Hepatocyte (in vitro differentiated cells): ENCODE measurements at regions not wholly inside any gene's neighbourhood (a gene's known extent, or its start where the extent isn't known, plus 50 kb on each side); places are given as distances from the start of the nearest gene placed in this dataset.

Experiments used
- DNase-seq: peaks from one replicate; pipeline ENCODE4 v3.0.0-alpha.2; 2016; ENCODE audit warnings: low spot score
- H2AFZ ChIP-seq: fragments of 200-600 bp; sonication (generic); 2 replicates; pipeline ENCODE4 v1.6.0; 2016; ENCODE audit warnings: antibody characterized with exemption, mild to moderate bottlenecking
- H3K27ac ChIP-seq: fragments of 200-600 bp; sonication (generic); 2 replicates; pipeline ENCODE4 v1.5.1; 2016; ENCODE audit warnings: mild to moderate bottlenecking
- H3K27me3 ChIP-seq: fragments of 200-600 bp; sonication (generic); 2 replicates; pipeline ENCODE4 v1.6.1; 2016
- H3K36me3 ChIP-seq: fragments of 200-600 bp; sonication (generic); replicated peaks from 2 replicates; pipeline ENCODE4 v1.5.1; 2016; ENCODE audit warnings: low read depth; ENCODE audit not compliant: insufficient read depth
- H3K4me1 ChIP-seq: fragments of 200-600 bp; sonication (generic); 2 replicates; pipeline ENCODE4 v1.5.1; 2016; ENCODE audit warnings: mild to moderate bottlenecking, moderate library complexity; ENCODE audit not compliant: insufficient read depth
- H3K4me2 ChIP-seq: fragments of 200-600 bp; sonication (generic); 2 replicates; pipeline ENCODE4 v1.6.0; 2016
- H3K4me3 ChIP-seq: fragments of 200-600 bp; sonication (generic); 2 replicates; pipeline ENCODE4 v1.5.1; 2016; ENCODE audit warnings: mild to moderate bottlenecking
- H3K79me2 ChIP-seq: fragments of 200-600 bp; sonication (generic); 2 replicates; pipeline ENCODE4 v1.6.0; 2017; ENCODE audit warnings: mild to moderate bottlenecking
- H3K9me2 ChIP-seq: fragments of 200-600 bp; sonication (generic); replicated peaks from 2 replicates; pipeline ENCODE4 v1.6.0; 2017; ENCODE audit warnings: mild to moderate bottlenecking; ENCODE audit not compliant: insufficient read depth
- H3K9me3 ChIP-seq: fragments of 200-600 bp; sonication (generic); 2 replicates; pipeline ENCODE4 v1.5.1; 2016; ENCODE audit warnings: low read depth, mild to moderate bottlenecking
- H4K20me1 ChIP-seq: fragments of 200-600 bp; sonication (generic); 2 replicates; pipeline ENCODE4 v1.6.0; 2016; ENCODE audit warnings: mild to moderate bottlenecking; ENCODE audit not compliant: insufficient read depth, poor library complexity, severe bottlenecking
- EZH2 ChIP-seq: fragments of 200-600 bp; sonication (generic); IDR thresholded peaks from 2 replicates; pipeline ENCODE4 v1.6.1; 2016; ENCODE audit warnings: antibody characterized with exemption, mild to moderate bottlenecking, borderline replicate concordance
- EZH2phosphoT487 ChIP-seq: fragments of 200-600 bp; sonication (generic); IDR thresholded peaks from one replicate; pipeline ENCODE4 v1.6.1; 2018; ENCODE audit warnings: antibody characterized with exemption, mild to moderate bottlenecking, low read depth, moderate library complexity; ENCODE audit not compliant: unreplicated experiment, severe bottlenecking
- WGBS: methylation state at CpG from one replicate; pipeline ENCODE4 v1.1.6; 2016; ENCODE audit warnings: low lambda C conversion rate; ENCODE audit errors: missing lambda C conversion rate; 5-methylcytosine and 5-hydroxymethylcytosine counted together
- TF ChIP-seq, protein P1 (sequence below): fragments of 200-600 bp; sonication (generic); IDR thresholded peaks from 2 replicates; pipeline ENCODE4 v1.5.1; 2016; ENCODE audit warnings: antibody characterized with exemption, mild to moderate bottlenecking; ENCODE audit not compliant: poor library complexity

- Histone ChIP-seq H3K79me2 (no peaks in the 10 kb centered on the region), H3K27me3 (no peaks in the 10 kb centered on the region), H3K4me1 (peaks cover 15% of the 10 kb centered on the region), H3K4me2 (no peak overlapping the region), H3K27ac (no peak overlapping the region), H4K20me1 (no peaks in the 10 kb centered on the region), H3K36me3 (no peaks in the 10 kb centered on the region), H2AFZ (no peak overlapping the region), H3K9me3 (no peaks in the 10 kb centered on the region), H3K9me2 (no peaks in the 10 kb centered on the region), H3K4me3 (no peak overlapping the region)
- TF ChIP-seq, protein P1, sequence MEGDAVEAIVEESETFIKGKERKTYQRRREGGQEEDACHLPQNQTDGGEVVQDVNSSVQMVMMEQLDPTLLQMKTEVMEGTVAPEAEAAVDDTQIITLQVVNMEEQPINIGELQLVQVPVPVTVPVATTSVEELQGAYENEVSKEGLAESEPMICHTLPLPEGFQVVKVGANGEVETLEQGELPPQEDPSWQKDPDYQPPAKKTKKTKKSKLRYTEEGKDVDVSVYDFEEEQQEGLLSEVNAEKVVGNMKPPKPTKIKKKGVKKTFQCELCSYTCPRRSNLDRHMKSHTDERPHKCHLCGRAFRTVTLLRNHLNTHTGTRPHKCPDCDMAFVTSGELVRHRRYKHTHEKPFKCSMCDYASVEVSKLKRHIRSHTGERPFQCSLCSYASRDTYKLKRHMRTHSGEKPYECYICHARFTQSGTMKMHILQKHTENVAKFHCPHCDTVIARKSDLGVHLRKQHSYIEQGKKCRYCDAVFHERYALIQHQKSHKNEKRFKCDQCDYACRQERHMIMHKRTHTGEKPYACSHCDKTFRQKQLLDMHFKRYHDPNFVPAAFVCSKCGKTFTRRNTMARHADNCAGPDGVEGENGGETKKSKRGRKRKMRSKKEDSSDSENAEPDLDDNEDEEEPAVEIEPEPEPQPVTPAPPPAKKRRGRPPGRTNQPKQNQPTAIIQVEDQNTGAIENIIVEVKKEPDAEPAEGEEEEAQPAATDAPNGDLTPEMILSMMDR: no peak
- TF ChIP-seq EZH2phosphoT487: no peak
- TF ChIP-seq EZH2: no peak
- DNase-seq: no peak
- 53% methylated on average over 2 of the region's 2 CpGs for WGBS
These were observed 172.1 kb downstream of the GXYLT1 start for GRCh38 chr12:41972598-41972997.

DNA sequence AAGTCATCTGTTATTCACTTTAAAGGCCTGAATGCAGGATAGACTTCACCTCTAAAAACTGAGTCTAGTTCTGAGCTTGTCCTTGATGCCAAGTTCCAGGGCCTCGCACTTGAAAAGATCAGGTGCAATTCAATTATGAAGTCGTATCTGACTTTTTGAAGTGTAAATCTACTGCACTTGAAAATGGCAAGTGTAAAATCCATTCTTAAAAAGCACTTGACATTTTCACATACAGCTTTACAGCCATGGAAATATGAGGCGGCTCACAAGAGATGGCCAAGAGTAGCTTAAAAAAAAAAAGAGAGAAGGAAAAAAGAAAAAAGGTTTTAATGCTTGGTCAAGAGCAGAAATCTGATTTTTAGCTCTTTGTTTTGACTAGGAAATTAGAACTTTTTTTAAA, 172.5 kb downstream of the GXYLT1 start:
- 43% methylated on average over 3 of the region's 3 CpGs for WGBS
- H3K9me2 ChIP-seq: no peaks in the 10 kb centered on the region
- H4K20me1 ChIP-seq: no peaks in the 10 kb centered on the region
- no peaks in the 10 kb centered on the region for H3K79me2 ChIP-seq
- peak overlapping the region; percentile 6 for H3K27ac ChIP-seq
- no peak for DNase-seq
- H3K4me1 ChIP-seq: peaks cover 19% of the 10 kb centered on the region
- H3K4me3 ChIP-seq: no peak overlapping the region
- no peak overlapping the region for H2AFZ ChIP-seq
- TF ChIP-seq, protein P1: no peak
- TF ChIP-seq EZH2 (no peak), EZH2phosphoT487 (no peak)
- H3K9me3 ChIP-seq: no peaks in the 10 kb centered on the region
- no peak overlapping the region for H3K4me2 ChIP-seq
- no peaks in the 10 kb centered on the region for H3K27me3 ChIP-seq
- H3K36me3 ChIP-seq: no peaks in the 10 kb centered on the region

DNA sequence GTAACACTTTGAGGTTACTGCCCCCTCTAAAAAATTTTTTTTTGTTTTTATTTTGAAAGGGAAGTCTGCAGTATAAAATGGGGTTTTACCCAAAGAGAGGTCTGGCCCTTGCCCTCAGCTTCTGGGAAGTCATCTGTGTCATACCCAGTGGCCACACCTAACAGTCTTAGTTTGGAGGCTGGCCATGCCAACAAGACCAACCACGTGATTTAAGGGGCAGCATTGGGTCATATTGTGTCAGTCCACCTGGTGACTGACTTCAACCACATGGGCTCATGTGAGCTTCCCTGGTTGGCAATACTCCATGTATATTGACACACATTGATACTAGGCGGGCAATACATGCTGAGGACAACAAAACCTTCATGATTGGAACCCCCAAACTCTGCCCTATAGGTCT, 173.9 kb downstream of the GXYLT1 start:
- H3K9me2 ChIP-seq: no peaks in the 10 kb centered on the region
- no peak overlapping the region for H2AFZ ChIP-seq
- 93% methylated on average over 2 of the region's 2 CpGs for WGBS
- H3K4me2 ChIP-seq: no peak overlapping the region
- no peaks in the 10 kb centered on the region for H3K9me3 ChIP-seq
- H4K20me1 ChIP-seq: no peaks in the 10 kb centered on the region
- no peaks in the 10 kb centered on the region for H3K27me3 ChIP-seq
- no peak overlapping the region for H3K4me3 ChIP-seq
- no peak overlapping the region for H3K27ac ChIP-seq
- no peaks in the 10 kb centered on the region for H3K36me3 ChIP-seq
- H3K4me1 ChIP-seq: peaks cover 22% of the 10 kb centered on the region
- no peaks in the 10 kb centered on the region for H3K79me2 ChIP-seq
- no peak for DNase-seq
- TF ChIP-seq, protein P1: no peak
- TF ChIP-seq EZH2: no peak
- TF ChIP-seq EZH2phosphoT487: no peak

GRCh38 chr12:41968599-41968998, 176.1 kb downstream of the GXYLT1 start:
- TF ChIP-seq EZH2phosphoT487 (no peak), EZH2 (no peak)

More at GRCh38 chr12:41968599-41968998, 176.1 kb downstream of the GXYLT1 start:
- H3K4me2 ChIP-seq: peak overlapping the region; percentile 56
- H3K9me2 ChIP-seq: no peaks in the 10 kb centered on the region
- no peak overlapping the region for H3K27ac ChIP-seq
- no peaks in the 10 kb centered on the region for H3K36me3 ChIP-seq
- H3K9me3 ChIP-seq: no peaks in the 10 kb centered on the region
- no peak for DNase-seq
- no peak overlapping the region for H3K4me3 ChIP-seq
- no peak overlapping the region for H2AFZ ChIP-seq
- peaks cover 22% of the 10 kb centered on the region for H3K4me1 ChIP-seq
- H3K79me2 ChIP-seq: no peaks in the 10 kb centered on the region
- H4K20me1 ChIP-seq: no peaks in the 10 kb centered on the region
- H3K27me3 ChIP-seq: no peaks in the 10 kb centered on the region
